HG03103 (cell line): ENCODE measurements at regions not wholly inside any gene's neighbourhood (a gene's known extent, or its start where the extent isn't known, plus 50 kb on each side); places are given as distances from the start of the nearest gene placed in this dataset.
"Not testable (repeated sequence)": the region's sequence is repeated elsewhere in the genome, so short reads cannot be mapped to it uniquely, and the experiment has no call there.

Source experiments
- ATAC-seq: cut with Tn5 transposase; IDR thresholded peaks from one replicate; pipeline ENCODE4 v1.9.1; 2021; ENCODE audit warnings: low read depth; ENCODE audit not compliant: unreplicated experiment

- no peak for ATAC-seq
These were observed 312.5 kb downstream of the RASEF start for GRCh38 chr9:82750411-82750913.

DNA sequence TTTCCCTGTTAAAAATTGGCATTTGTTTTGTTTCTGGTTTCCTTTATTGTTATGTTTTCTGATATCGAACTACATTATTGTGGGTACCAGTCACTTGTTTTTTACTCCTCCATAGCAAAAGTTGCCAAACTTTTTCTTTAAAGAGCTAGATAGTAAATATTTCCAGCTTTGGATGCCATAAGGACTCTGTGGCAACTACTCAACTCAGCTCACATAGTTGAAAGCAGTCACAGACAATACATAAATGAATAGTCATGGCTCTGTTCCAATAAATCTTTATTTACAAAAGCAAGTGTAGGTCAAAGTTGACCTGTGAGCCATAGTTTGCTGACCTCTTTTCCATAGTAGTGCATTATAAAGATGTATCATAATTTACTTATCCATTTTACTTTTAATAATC lies 305.0 kb downstream of the RASEF start:
- no peak for ATAC-seq

- ATAC-seq = no peak
These were observed 301.9 kb downstream of the RASEF start for GRCh38 chr9:82761027-82761426.

DNA sequence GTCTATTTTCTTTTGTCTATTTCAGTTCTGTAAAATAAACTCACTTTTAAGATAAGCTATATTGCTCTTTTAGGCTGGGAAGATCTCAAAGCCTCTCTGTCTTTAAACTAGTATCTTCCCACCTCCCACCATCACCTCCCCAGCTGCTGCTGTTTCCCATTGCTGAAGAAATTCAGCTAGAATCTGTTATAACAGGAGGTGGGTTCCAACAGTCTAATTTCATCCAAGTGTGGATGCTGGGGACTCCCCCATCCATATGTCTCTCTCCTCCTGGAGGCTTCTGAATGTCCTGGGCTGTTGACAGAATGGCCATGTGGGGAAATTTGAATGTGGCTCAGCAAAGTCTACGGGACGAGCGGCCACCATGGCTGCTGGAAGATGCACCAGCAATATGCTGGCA lies 301.0 kb downstream of the RASEF start:
- no peak for ATAC-seq

DNA sequence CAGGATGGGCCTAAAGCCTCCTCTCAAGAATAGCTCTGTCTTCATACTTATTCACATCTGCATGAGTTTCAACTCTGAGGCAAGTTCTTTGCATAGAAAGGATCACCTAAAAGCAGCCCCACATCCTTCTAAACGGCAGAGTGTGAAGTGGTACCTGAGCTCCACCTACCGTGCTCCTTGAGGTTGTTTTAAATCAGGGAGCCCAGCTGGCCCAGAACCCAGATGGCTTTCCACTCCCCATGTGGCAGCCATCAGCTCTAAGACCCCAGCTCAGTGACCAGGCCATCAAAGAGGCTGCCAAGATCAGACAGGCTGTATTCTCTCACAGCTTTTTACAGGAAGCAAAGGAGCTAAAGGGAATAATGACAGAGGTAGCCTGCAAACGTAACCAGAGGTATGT lies 299.3 kb downstream of the RASEF start:
- ATAC-seq = no peak

DNA sequence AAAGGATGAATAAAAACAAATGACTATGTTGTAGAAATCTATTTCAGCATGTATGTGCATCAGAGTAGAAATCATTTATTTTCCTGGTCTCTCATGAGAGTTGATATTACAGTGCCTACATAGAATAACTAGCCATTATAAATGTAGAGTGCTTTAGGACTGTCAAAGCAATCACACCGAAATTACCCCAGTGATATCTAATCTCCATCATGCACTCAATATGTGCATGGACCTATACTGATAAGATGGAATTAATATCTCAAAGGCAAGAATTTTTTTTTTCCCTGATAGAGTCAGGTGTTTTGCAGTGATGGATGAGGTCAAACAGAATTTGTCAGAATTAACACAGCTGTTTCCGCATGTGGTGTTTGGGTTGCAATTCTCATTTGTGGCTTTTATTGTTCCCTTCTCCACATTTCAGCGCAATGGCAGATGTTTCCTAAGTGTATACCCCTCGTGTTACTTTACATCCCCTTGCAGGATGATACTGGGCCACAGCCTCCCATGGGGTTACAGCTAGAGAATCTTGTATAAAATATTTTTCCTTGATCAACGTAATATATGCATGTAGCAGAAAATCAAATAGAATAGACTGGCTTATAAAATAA lies 298.8 kb downstream of the RASEF start:
- no peak for ATAC-seq

DNA sequence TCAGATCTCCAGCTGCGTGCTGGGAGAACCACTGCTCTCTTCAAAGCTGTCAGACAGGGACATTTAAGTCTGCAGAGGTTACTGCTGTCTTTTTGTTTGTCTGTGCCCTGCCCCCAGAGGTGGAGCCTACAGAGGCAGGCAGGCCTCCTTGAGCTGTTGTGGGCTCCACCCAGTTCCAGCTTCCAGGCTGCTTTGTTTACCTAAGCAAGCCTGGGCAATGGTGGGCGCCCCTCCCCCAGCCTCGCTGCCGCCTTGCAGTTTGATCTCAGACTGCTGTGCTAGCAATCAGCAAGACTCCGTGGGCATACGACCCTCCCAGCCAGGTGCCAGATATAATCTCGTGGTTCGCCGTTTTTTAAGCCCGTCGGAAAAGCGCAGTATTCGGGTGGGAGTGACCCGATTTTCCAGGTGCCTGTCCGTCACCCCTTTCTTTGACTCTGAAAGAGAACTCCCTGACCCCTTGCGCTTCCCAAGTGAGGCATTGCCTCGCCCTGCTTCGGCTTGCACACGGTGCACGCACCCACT lies 288.2 kb downstream of the RASEF start:
- ATAC-seq = not testable (repeated sequence)

- no peak for ATAC-seq
These were observed 286.4 kb downstream of the RASEF start for GRCh38 chr9:82776508-82776907.

DNA sequence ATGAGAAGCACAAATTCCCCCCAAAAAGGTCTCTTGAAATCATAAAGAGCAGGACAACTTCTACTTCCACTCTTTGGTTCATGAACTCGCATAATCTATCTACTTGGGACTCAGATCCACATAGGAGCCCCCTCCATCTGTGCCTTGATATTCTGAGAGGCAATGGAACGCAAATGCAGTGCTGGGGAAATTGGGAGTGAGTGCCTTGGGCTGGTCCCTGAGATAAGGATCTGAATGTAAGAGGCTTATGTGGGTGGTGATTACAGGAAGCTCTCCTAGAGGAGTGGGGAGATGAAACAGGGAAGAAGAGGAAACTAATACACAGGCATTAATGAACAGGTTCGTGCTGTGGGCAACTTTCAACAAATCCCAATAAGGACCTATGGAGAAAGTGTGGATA lies 285.6 kb downstream of the RASEF start:
- no peak for ATAC-seq

DNA sequence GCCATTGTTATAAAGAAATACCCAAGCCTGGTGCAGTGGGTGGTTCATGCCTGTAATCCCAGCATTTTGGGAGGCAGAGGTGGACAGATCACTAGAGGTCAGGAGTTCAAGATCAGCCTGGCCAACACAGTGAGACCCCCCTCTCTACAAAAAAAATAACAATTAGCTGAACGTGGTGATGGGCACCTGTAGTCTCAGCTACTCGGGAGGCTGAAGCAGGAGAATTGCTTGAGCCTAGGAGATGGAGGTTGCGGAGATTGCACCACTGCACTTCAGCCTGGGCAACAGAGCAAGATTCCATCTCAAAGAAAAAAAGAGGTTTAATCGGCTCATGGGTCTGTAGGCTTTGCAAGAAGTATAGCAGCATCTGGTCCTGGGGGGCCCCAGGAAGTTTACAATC lies 284.0 kb downstream of the RASEF start:
- ATAC-seq = not testable (repeated sequence)

DNA sequence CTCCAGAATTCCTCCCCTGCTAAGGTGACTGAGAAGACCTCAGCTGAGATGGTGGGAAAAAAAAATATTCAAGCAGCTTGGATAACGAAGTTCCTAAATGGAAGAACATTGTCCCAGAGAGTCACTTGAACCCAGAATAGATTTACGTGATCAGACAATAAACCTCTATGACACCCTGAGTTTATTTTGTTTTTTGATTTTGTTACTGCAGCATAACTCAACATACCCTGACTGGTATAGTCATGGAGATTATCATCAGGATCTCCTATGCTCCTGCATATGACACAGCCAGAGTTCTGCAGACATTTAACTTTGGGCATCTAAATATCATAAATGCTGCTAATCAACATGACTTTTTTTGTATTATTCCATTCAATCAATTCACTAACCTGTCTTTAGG lies 282.9 kb downstream of the RASEF start:
- no peak for ATAC-seq

DNA sequence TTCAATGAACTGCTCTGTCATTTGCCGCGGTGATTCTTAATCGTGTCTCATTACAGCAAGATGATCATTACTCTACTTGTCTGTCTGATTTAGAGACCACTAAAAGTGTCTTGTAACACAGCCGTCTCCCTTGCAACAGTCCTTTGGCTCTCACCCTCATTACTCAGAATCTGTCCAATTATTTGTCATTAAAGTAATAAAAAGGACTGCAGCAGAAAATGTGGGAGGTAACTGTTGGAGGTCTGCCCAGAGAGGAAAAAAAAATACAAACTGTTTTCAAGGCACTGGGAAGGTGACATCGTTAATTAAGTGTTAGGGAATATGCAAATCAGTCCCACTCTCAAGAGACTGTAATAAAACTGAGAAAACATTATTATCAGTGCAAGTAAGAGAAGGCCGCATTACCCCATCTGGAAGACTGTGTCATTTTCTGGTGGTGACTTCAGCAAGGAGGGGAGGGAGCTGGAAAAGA lies 281.0 kb downstream of the RASEF start:
- no peak for ATAC-seq

DNA sequence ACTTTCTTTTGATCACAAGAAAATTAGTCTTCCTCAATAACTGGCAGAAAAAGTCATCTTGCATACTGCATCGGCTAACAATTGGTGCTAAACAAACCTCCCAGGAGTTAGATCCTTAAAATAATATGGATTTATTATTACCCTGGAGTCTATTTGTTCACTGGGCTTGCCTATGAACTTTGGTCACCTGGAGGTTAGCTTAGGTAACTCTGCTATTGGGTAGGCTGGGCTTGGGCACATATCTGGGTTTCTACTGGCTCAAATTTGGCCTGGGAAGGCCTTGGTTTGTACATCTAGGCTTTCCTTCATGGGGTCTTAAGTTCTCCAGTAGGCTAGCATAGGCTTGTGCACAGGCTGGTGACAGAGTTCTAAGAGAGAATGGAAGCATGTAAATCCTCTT lies 279.9 kb downstream of the RASEF start:
- no peak for ATAC-seq

DNA sequence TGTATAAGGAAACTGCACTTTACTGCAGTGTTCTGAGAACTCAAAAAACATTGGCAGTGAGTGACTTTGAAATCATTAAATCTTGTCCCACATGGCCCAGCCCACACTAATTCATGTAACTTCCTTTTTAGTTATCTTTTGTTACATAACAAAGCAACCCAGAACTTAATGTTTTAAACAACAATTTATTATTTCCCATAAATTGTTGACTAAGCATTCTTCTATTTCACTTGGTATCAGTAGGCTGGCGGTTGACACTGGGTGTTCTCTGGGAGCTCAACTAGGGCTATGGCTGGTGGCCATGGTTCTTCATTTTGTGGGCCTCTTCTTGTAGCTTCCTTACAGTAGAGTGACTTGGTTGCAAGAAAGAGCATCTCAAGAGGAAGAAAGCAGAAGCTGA lies 278.4 kb downstream of the RASEF start:
- ATAC-seq = no peak

GRCh38 chr9:82789155-82789824 lies 273.7 kb downstream of the RASEF start:
- ATAC-seq = no peak

DNA sequence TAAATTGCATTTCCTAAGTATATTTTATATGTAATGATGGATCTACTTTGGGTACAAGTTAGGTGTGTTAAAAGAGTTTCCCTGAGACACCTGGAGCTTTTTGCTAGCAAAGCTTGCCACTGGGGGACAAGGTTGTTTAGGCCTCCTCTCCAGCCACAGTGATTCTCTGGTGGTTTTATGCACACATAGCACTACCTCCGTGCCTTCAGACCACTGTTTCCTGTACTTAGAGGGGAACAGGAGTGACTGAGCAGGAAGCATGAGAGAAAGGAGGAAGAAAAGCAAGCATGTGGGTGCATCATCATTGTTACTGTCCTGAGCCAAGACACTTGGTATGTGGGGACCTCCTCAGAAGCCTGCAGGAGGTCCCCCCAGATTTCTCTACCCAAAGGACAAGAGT lies 272.1 kb downstream of the RASEF start:
- no peak for ATAC-seq

DNA sequence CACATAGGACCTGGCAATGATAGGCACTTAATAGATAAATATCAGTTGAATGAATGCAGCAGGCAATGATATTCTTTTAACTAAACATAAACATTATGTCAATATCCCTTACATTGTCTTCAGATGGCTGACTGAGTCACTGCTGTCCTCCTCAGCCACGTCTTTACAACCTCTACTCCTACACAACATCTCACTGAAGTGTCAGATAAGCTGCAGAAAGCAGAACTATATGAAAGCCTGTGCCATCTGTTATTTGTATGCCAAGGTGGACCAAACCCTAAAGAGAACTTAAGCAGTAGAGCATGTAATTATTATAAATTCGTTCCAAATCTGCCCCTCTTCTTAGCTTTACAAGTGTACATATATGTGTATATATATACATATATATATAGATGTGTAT lies 271.2 kb downstream of the RASEF start:
- no peak for ATAC-seq

DNA sequence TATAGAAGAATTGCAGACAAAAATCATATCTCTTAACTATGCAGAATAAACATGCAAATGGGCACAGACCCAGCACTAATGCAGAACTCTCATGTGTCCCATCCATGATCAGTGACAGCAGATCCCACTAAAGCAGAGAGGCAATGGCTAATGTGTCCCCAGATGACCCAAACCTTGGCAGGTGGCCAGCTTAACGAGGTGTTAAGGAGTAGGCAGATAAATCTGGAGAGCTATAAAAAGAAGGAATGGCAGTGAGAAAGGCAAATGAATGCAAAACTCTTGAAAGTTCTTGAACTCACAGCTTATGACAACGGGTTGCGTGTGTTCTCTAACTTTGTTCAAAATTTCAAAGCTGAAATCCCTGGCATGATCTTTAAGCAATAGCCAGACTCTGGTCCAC lies 265.4 kb downstream of the RASEF start:
- no peak for ATAC-seq

- no peak for ATAC-seq
These were observed 263.7 kb downstream of the RASEF start for GRCh38 chr9:82799286-82799685.

DNA sequence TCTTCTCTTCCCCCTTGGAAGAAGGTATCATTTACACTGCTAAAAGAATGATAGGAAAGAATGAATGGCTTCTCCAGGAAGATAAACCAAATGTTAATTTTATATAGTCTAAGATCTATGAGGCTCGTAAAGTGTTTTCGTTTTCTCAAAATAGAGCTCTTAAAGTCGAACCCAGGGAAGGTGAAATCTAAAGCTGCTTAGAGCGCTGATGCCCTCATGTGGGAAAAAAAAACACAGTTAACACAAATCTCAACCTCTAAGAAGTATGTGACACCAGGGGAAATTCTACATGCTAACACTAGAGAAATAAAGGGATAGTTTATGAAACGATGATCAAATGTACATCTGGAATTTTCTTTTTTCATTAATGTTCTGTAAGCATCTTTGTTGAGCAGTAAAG lies 257.9 kb downstream of the RASEF start:
- ATAC-seq = no peak

GRCh38 chr9:82808478-82808877 lies 254.5 kb downstream of the RASEF start:
- no peak for ATAC-seq

GRCh38 chr9:82810915-82811314 lies 252.0 kb downstream of the RASEF start:
- ATAC-seq = no peak
